ENCODE measurements at regions not wholly inside any gene's neighbourhood (a gene's known extent, or its start where the extent isn't known, plus 50 kb on each side); places are given as distances from the start of the nearest gene placed in this dataset.

- no peaks in the 10 kb centered on the region for H3K9me3 ChIP-seq
- H3K36me3 ChIP-seq, result no peaks in the 10 kb centered on the region
- no peak for ATAC-seq (ENCODE audit: low FRiP score in 2 of 2)
- no peak overlapping the region for H3K27ac ChIP-seq
- H3K27me3 ChIP-seq, result no peaks in the 10 kb centered on the region
- 91% methylated on average over 3 of the region's 3 CpGs for WGBS, 2 donors
- H3K4me1 ChIP-seq, result no peaks in the 10 kb centered on the region
- no peak overlapping the region for H3K4me3 ChIP-seq
- no peak for DNase-seq
- TF ChIP-seq EP300 (IDR thresholded peaks at IDR 0.05), result no peak
Measured at GRCh38 chr9:80222466-80223169, 650.9 kb downstream of the TLE4 start.

DNA sequence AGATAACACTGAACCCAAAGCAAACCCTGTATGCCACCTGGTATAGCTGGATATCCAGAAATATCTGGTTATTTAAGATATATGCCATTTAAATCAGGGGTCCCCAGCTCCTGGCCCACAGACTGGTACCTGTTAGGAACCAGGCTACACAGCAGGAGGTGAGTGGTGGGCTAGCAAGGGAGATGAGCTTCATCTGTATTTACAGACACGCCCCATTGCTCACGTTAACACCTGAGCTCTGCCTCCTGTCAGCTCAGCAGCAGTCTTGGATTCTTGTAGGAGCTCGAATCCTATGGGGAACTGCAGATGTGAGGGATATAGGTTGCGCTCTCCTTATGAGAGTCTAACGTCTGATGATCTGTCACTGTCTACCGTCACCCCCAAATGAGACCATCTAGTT lies 646.6 kb downstream of the TLE4 start:
- no peak overlapping the region for H3K27ac ChIP-seq
- DNase-seq, result no peak
- no peaks in the 10 kb centered on the region for H3K27me3 ChIP-seq
- no peaks in the 10 kb centered on the region for H3K36me3 ChIP-seq
- ATAC-seq (ENCODE audit: low FRiP score in 2 of 2), result no peak
- no peaks in the 10 kb centered on the region for H3K4me1 ChIP-seq
- WGBS, 2 donors, result 74 to 80% methylated on average over 6 of the region's 6 CpGs
- peaks cover 0 to 4% (median 0%) of the 10 kb centered on the region in 4 donors for H3K9me3 ChIP-seq
- no peak overlapping the region for H3K4me3 ChIP-seq
- TF ChIP-seq POLR2A (IDR thresholded peaks at IDR 0.05), result no peak
- TF ChIP-seq POLR2AphosphoS5 (IDR thresholded peaks at IDR 0.05), result no peak
- TF ChIP-seq EP300 (IDR thresholded peaks at IDR 0.05), result no peak
- TF ChIP-seq, protein P1, sequence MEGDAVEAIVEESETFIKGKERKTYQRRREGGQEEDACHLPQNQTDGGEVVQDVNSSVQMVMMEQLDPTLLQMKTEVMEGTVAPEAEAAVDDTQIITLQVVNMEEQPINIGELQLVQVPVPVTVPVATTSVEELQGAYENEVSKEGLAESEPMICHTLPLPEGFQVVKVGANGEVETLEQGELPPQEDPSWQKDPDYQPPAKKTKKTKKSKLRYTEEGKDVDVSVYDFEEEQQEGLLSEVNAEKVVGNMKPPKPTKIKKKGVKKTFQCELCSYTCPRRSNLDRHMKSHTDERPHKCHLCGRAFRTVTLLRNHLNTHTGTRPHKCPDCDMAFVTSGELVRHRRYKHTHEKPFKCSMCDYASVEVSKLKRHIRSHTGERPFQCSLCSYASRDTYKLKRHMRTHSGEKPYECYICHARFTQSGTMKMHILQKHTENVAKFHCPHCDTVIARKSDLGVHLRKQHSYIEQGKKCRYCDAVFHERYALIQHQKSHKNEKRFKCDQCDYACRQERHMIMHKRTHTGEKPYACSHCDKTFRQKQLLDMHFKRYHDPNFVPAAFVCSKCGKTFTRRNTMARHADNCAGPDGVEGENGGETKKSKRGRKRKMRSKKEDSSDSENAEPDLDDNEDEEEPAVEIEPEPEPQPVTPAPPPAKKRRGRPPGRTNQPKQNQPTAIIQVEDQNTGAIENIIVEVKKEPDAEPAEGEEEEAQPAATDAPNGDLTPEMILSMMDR (IDR thresholded peaks at IDR 0.05), result no peak

- H3K36me3 ChIP-seq, result no peaks in the 10 kb centered on the region
- H3K4me3 ChIP-seq, result no peak overlapping the region
- H3K27me3 ChIP-seq, result no peaks in the 10 kb centered on the region
- H3K27ac ChIP-seq, result no peak overlapping the region
- H3K9me3 ChIP-seq, result peaks cover 0 to 18% (median 2%) of the 10 kb centered on the region in 4 donors
- TF ChIP-seq POLR2A (IDR thresholded peaks at IDR 0.05) (no peak), EP300 (IDR thresholded peaks at IDR 0.05) (no peak), POLR2AphosphoS5 (IDR thresholded peaks at IDR 0.05) (no peak)
- TF ChIP-seq, protein P1 (IDR thresholded peaks at IDR 0.05), result no peak
- ATAC-seq (ENCODE audit: low FRiP score in 2 of 2) (no peak), DNase-seq (peak in 1 of 2 donors; percentile 22)
- 95% methylated on average over 3 to 8 of the region's 8 CpGs for WGBS, 2 donors
- no peaks in the 10 kb centered on the region for H3K4me1 ChIP-seq
Measured at GRCh38 chr9:80213613-80214012, 641.8 kb downstream of the TLE4 start.

- H3K27ac ChIP-seq, result no peak overlapping the region
- ATAC-seq (ENCODE audit: low FRiP score in 2 of 2), result no peak
- no peaks in the 10 kb centered on the region for H3K27me3 ChIP-seq
- H3K4me3 ChIP-seq, result no peak overlapping the region
- H3K4me1 ChIP-seq, result no peaks in the 10 kb centered on the region
- TF ChIP-seq POLR2AphosphoS5 (IDR thresholded peaks at IDR 0.05) (no peak), POLR2A (IDR thresholded peaks at IDR 0.05) (no peak), EP300 (IDR thresholded peaks at IDR 0.05) (no peak)
- TF ChIP-seq, protein P1 (IDR thresholded peaks at IDR 0.05), result no peak
- DNase-seq, result no peak
- peaks cover 0 to 18% (median 2%) of the 10 kb centered on the region in 4 donors for H3K9me3 ChIP-seq
- H3K36me3 ChIP-seq, result no peaks in the 10 kb centered on the region
Measured at GRCh38 chr9:80208696-80209095, 636.9 kb downstream of the TLE4 start.

GRCh38 chr9:80204054-80204453 lies 632.3 kb downstream of the TLE4 start:
- Histone ChIP-seq H3K27me3 (no peaks in the 10 kb centered on the region), H3K36me3 (no peaks in the 10 kb centered on the region), H3K4me3 (no peak overlapping the region), H3K9me3 (no peaks in the 10 kb centered on the region), H3K27ac (no peak overlapping the region), H3K4me1 (no peaks in the 10 kb centered on the region)
- DNase-seq (no peak), ATAC-seq (ENCODE audit: low FRiP score in 2 of 2) (no peak)
- no peak for TF ChIP-seq POLR2A (IDR thresholded peaks at IDR 0.05)
- TF ChIP-seq, protein P1 (IDR thresholded peaks at IDR 0.05), result no peak
- TF ChIP-seq EP300 (IDR thresholded peaks at IDR 0.05), result no peak
- no peak for TF ChIP-seq POLR2AphosphoS5 (IDR thresholded peaks at IDR 0.05)
- 88% methylated on average over 2 of the region's 2 CpGs for WGBS, 2 donors

Data from upper lobe of left lung (tissue), 6 donors.